ENCODE measurements at regions not wholly inside any gene's neighbourhood (a gene's known extent, or its start where the extent isn't known, plus 50 kb on each side); places are given as distances from the start of the nearest gene placed in this dataset.
"Not testable (repeated sequence)": the region's sequence is repeated elsewhere in the genome, so short reads cannot be mapped to it uniquely, and the experiment has no call there.

DNA sequence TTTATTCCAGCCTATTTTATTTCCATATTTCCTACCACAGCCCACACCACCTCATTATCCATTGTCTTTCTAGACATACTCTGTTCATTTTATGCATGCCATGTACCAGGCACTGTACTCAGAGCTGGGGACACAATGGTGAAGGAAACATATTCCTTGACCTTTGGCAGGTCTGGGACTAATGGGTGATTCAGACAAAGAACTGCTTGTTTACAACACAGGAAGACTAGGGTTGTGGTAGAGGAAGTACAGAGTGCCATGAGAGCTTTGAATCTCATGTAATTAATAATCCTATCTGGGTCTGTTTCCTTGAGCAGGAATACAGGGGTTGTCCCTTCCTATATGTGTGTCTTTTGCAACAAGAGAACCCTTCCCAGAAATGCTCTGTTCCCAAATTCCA is 75.1 kb upstream of the NUDT10 start:
- H3K4me3 Mint-ChIP-seq (ENCODE audit: low read depth), result no peak overlapping the region
- no peaks in the 10 kb centered on the region for H3K27me3 Mint-ChIP-seq
- no peaks in the 10 kb centered on the region for H3K36me3 Mint-ChIP-seq (ENCODE audit: insufficient read depth)
- peaks cover 12% of the 10 kb centered on the region for H3K9me3 Mint-ChIP-seq (ENCODE audit: low read depth)
- H3K4me1 Mint-ChIP-seq (ENCODE audit: low read depth), result no peaks in the 10 kb centered on the region
- H3K27ac Mint-ChIP-seq, result no peak overlapping the region
- DNase-seq (ENCODE audit: low spot score, unreplicated experiment), result no peak
- TF ChIP-seq, protein P1, sequence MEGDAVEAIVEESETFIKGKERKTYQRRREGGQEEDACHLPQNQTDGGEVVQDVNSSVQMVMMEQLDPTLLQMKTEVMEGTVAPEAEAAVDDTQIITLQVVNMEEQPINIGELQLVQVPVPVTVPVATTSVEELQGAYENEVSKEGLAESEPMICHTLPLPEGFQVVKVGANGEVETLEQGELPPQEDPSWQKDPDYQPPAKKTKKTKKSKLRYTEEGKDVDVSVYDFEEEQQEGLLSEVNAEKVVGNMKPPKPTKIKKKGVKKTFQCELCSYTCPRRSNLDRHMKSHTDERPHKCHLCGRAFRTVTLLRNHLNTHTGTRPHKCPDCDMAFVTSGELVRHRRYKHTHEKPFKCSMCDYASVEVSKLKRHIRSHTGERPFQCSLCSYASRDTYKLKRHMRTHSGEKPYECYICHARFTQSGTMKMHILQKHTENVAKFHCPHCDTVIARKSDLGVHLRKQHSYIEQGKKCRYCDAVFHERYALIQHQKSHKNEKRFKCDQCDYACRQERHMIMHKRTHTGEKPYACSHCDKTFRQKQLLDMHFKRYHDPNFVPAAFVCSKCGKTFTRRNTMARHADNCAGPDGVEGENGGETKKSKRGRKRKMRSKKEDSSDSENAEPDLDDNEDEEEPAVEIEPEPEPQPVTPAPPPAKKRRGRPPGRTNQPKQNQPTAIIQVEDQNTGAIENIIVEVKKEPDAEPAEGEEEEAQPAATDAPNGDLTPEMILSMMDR (IDR thresholded peaks at IDR 0.05; ENCODE audit: unreplicated experiment), result no peak

DNA sequence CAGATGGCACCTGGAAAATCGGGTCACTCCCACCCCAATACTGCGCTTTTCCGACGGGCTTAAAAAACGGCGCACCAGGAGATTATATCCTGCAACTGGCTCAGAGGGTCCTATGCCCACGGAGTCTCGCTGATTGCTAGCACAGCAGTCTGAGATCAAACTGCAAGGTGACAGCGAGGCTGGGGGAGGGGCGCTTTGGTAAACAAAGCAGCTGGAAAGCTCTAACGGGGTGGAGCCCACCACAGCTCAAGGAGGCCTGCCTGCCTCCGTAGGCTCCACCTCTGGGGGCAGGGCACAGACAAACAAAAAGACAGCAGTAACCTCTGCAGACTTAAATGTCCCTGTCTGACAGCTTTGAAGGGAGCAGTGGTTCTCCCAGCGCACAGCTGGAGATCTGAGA is 70.4 kb upstream of the NUDT10 start:
- not testable (repeated sequence) for H3K4me3 Mint-ChIP-seq (ENCODE audit: low read depth); H3K27ac Mint-ChIP-seq; H3K4me1 Mint-ChIP-seq (ENCODE audit: low read depth); DNase-seq (ENCODE audit: low spot score, unreplicated experiment); H3K27me3 Mint-ChIP-seq; H3K36me3 Mint-ChIP-seq (ENCODE audit: insufficient read depth)
- H3K9me3 Mint-ChIP-seq (ENCODE audit: low read depth), result peaks cover 16% of the 10 kb centered on the region

DNA sequence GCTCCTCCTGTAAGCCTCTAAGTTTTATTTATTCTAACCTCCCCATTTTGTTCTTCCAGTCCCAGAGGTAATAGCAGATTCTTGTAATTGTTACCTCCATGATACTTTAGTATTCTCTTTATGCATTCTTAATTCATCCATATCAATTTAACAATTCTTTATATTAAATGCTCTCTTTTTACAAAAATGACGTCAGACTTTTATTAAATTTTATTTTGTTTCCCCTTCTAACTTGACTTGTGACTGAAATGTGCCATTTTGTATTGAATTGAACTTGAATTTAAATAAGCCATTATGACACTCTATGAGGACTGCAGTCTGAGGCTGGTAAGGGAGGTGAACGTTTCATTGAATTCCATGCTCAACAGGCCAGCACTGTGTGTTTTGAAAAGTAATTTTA is 60.0 kb upstream of the NUDT10 start:
- Mint-ChIP-seq H3K4me1 (ENCODE audit: low read depth) (no peaks in the 10 kb centered on the region), H3K4me3 (ENCODE audit: low read depth) (no peak overlapping the region), H3K27ac (no peak overlapping the region), H3K9me3 (ENCODE audit: low read depth) (peaks cover 18% of the 10 kb centered on the region), H3K27me3 (no peaks in the 10 kb centered on the region), H3K36me3 (ENCODE audit: insufficient read depth) (no peaks in the 10 kb centered on the region)
- TF ChIP-seq, protein P1 (IDR thresholded peaks at IDR 0.05; ENCODE audit: unreplicated experiment), result no peak
- DNase-seq (ENCODE audit: low spot score, unreplicated experiment), result no peak

GRCh38 chrX:51281758-51282318 is 50.8 kb upstream of the NUDT10 start:
- Mint-ChIP-seq H3K4me3 (ENCODE audit: low read depth) (no peak overlapping the region), H3K36me3 (ENCODE audit: insufficient read depth) (no peaks in the 10 kb centered on the region), H3K4me1 (ENCODE audit: low read depth) (no peaks in the 10 kb centered on the region)

More at GRCh38 chrX:51281758-51282318, 50.8 kb upstream of the NUDT10 start:
- Mint-ChIP-seq H3K27ac (no peak overlapping the region), H3K9me3 (ENCODE audit: low read depth) (peaks cover 15% of the 10 kb centered on the region), H3K27me3 (no peaks in the 10 kb centered on the region)
- TF ChIP-seq, protein P1 (IDR thresholded peaks at IDR 0.05; ENCODE audit: unreplicated experiment), result no peak
- no peak for DNase-seq (ENCODE audit: low spot score, unreplicated experiment)
